Activated CD8-positive, alpha-beta memory T cell treated with anti-CD3 and anti-CD28 coated beads, Interleukin-2, amount 50 U/mL, for 48 hours (primary cell): ENCODE measurements at regions not wholly inside any gene's neighbourhood (a gene's known extent, or its start where the extent isn't known, plus 50 kb on each side); places are given as distances from the start of the nearest gene placed in this dataset.

Experiments used
- DNase-seq: peaks from one replicate; pipeline ENCODE4 v3.0.0-alpha.2; 2020

GRCh38 chr14:61953602-61954001 is 191.4 kb downstream of the SNAPC1 start:
- no peak for DNase-seq

DNA sequence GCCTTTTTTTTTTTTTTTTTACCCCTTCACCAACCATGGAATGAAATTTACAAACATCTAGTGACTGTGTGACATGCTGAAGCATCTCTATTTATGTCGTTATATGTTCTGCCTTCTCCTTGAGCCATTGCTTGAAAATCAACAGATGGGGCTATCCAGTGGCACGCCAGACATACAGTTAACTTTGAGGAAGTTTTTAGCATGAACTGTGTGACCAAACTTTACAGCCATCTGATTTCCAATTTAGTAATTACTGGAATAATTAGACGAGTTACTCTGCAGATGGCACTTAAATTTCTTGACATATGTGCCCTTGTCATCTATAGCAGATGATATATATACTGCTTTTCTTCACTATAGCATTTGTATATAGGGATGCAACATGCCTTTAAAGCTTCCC is 192.1 kb downstream of the SNAPC1 start:
- no peak for DNase-seq

- no peak for DNase-seq
Measured at GRCh38 chr14:61956517-61956916, 194.3 kb downstream of the SNAPC1 start.

DNA sequence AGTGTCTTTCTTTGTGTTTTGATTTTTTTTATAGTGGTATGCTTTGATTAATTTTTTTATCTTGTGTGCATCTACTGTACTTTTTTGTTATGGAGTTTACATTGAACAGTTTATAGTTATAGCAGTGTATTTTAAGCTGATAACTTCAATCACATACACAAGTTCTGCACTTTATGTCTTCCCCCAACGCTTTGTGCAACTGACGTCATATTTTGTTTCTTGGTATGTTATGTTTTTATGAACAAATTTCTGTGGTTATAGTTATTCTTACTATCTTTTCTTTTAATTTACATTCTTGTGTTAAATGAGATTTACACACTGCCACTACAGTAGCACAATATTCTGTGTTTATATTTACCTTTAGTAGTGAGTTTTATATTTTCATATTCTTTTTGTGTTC is 197.1 kb downstream of the SNAPC1 start:
- DNase-seq: no peak

GRCh38 chr14:61961369-61961768 is 199.1 kb downstream of the SNAPC1 start:
- no peak for DNase-seq

- no peak for DNase-seq
Measured at GRCh38 chr14:61963926-61964325, 201.7 kb downstream of the SNAPC1 start.

DNA sequence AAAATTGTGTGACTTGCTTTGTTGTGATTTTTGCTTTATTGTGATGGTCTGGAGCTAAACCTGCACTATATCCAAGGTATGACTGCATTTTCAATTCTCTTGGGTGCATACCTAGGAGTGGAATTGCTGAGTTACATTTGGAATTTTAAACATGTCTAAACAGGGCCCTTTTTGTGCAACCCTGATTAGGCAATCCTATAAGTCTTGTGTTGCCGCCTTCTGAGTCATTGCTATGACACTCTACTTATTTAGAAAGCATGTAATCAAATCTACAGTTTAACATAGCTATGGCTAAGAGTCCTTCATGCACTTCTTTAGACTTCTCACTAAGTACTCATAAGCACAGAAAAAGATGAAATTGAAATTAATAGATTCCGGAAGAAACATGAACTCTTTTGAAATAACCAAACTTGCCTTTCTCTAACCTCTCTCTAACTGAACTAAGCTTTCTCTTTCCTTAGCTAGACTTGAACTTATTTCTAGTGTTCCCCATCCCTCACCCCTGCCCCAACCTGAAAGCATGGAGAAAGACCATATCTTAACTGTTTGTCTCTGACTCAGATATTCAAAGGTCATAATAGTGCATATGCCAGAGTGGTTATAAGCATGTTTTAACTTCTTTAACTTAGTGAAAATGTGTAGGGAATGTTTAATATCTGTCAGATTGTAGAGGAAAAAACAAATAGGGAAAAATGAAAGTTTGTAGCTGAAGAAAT is 203.0 kb downstream of the SNAPC1 start:
- DNase-seq: no peak

DNA sequence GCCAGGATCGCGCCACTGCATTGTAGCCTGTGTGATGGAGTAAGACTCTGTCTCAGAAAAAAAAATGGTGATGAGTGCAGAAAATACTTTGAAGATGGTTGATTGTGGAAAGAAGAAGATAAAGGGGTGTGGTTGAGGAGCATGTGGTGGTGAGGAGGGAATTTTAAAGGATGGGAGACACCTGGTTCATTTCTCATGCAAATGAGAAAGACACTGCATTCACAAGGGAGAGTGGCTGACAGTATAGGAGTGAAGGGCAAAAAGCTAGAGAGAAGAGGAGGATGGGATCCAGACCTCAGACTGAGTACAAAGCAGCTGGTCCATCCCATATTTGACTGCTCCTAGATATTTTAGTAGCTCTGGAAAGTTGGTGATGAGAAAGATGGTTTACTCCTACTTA is 206.0 kb downstream of the SNAPC1 start:
- DNase-seq: no peak

DNA sequence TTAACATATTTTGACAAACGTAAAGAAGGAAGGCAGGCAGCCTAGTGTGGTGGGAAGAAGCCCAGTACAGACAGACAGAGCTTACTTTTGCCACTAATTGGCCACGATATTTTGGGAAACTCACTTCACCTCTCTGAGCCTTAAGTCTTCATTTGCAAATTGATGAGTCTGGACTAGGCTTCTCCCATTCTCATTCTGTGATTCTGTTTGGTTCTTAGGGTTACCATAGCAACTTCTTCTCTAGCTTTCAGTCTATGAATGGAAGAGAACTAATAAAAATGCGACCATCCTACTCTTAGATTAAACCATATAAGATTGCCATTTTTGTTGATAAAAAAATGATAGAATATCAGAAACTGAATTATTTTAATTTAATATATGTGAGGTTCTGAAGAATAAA is 210.5 kb downstream of the SNAPC1 start:
- DNase-seq: no peak

- DNase-seq: no peak
Measured at GRCh38 chr14:61973981-61974380, 211.8 kb downstream of the SNAPC1 start.

- DNase-seq: no peak
Measured at GRCh38 chr14:61977217-61977616, 215.0 kb downstream of the SNAPC1 start.

DNA sequence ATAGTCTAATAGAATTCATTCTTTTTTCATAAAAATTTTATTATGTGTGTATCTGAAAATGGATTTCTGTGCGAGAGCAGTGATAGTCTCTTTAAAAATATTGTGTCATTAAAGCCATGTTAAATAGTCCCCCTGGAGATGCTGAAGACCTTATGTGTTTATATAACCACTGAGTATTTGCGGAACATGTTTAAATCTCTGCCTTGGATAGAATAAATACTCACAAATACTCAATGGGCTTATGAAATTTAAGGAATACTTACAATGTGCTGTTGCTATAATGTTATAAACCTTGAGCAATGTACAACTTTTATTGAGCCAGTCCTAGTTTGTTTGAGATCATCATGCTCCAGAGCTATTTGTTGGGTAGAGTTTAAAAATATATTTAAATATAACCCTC is 226.0 kb downstream of the SNAPC1 start:
- DNase-seq: no peak

DNA sequence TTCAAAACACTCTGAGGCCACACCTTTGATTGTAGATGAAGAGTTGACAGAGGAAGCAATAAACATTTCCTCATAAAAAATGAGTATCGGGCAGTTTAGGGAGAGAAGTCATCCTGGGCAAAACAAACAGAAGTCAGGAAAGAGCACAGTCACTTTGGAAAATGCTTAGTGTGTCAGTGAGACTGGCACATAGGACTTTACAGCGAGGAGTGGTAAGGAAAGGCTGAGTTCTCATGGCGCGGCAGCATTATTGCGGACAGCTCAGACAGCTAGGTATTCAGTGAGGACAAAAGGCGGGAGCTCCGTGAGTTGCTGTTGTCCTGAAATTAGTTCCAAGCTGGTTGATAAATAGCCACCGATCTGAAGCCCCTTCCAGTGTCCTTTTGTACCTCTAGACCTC is 229.9 kb downstream of the SNAPC1 start:
- DNase-seq: no peak

DNA sequence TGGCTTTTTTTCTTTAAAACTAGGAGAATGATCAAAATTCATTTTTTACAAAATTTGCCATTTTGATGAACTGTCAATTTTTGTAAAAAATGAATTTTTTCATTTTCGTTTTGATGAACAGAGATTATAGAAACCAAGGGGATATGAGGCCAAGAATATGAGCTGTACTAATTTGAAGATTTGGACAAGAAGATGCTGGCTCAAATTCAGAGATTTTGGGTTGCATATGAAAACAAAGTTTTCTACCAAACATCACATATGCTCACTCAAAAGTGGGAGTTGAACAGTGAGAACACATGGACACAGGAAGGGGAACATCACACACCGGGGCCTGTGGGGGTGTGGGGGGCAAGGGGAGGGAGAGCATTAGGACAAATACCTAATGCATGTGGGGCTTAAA is 230.7 kb downstream of the SNAPC1 start:
- no peak for DNase-seq

GRCh38 chr14:61994589-61994988 is 232.4 kb downstream of the SNAPC1 start:
- no peak for DNase-seq

GRCh38 chr14:61996753-61997152 is 234.5 kb downstream of the SNAPC1 start:
- no peak for DNase-seq

GRCh38 chr14:61997161-61997560 is 234.9 kb downstream of the SNAPC1 start:
- no peak for DNase-seq

DNA sequence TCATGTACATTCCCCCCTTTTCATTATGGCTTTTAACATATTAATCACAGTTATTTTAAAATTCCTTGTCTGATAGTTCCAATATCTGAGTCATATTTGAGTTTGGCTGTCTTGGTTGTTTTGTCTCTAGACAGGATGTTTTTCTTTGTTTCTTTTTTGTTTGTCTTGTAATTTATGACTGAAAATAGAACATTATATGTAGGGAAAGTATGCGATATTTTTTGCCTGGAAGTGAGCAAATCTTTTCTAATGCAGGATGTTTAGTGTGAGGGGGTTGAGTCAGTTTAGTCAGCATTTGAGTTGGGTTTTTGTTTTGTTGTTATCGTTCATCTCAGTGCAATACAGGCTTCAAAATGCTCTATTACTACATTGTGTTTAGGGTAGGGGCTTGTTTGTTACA is 239.7 kb downstream of the SNAPC1 start:
- DNase-seq: no peak

DNA sequence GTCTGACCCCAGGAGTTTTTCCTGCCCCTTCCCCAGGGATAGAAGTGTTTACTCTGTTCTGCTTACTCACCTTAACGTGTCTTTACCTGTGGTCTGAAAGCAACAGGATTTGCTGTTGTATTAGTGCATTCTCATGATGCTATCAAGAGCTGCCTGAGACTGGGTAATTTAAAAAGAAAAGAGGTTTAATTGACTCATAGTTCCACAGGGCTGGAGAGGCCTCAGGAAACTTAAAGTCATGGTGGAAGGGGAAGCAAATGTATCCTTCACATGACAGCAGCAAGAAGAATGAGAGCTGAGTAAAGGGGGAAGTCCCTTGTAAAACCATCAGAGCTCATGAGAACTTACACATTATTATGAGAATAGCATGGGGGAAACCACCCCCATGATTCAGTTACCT is 240.4 kb downstream of the SNAPC1 start:
- no peak for DNase-seq

- no peak for DNase-seq
Measured at GRCh38 chr14:62003701-62004100, 241.5 kb downstream of the SNAPC1 start.

GRCh38 chr14:62006116-62006731 is 244.0 kb downstream of the SNAPC1 start:
- DNase-seq: no peak

DNA sequence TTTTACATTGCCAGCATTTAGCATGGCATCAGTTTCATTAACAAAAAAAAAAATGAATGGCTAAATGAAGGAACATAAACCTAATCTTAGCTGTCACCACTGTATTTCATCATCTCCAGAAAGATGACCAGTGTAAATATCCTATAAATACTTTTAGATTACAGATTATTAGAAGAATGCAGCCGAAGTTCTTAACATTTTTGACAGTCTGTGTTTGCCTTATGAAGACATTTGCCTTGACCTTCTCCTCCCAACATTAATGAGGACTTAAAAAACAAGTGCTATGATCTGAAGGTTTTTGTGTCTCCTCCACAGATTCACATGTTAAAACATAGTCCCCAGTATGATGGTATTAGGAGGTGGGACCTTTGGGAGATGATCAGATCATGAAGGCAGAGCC is 253.0 kb downstream of the SNAPC1 start:
- no peak for DNase-seq

GRCh38 chr14:62015945-62016344 is 253.7 kb downstream of the SNAPC1 start:
- no peak for DNase-seq

DNA sequence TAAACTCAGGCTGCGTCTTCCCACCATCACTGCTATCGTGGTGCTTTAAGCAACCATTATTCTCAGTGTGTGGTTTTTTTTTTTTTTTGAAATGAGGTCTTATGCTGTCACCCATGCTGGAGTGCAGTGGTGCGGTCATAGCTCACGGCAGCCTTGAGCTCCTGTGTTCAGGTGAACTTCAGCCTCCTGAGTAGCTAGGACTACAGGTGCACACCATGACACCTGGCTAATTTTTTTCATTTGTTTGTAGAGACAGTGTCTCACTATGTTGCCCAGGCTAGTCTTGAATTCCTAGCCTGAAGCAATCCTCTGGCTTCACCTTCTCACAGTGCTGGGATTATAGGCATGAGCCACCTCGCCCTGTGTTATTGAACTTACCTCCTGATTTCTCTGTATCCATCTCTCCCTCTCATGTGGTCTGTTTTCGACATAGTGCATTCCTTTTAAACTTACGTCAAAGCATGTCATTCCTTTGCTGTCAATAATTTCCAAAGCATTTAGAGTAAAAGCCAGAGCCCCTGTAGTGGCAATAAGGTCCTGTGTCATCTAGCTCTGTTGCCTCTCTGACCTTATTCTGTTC is 255.5 kb downstream of the SNAPC1 start:
- no peak for DNase-seq

- no peak for DNase-seq
Measured at GRCh38 chr14:62018606-62019005, 256.4 kb downstream of the SNAPC1 start.
